ENCODE measurements at regions not wholly inside any gene's neighbourhood (a gene's known extent, or its start where the extent isn't known, plus 50 kb on each side); places are given as distances from the start of the nearest gene placed in this dataset.
A peak's percentile ranks its signal among the peaks of the same experiment; 100 is the strongest.

DNA sequence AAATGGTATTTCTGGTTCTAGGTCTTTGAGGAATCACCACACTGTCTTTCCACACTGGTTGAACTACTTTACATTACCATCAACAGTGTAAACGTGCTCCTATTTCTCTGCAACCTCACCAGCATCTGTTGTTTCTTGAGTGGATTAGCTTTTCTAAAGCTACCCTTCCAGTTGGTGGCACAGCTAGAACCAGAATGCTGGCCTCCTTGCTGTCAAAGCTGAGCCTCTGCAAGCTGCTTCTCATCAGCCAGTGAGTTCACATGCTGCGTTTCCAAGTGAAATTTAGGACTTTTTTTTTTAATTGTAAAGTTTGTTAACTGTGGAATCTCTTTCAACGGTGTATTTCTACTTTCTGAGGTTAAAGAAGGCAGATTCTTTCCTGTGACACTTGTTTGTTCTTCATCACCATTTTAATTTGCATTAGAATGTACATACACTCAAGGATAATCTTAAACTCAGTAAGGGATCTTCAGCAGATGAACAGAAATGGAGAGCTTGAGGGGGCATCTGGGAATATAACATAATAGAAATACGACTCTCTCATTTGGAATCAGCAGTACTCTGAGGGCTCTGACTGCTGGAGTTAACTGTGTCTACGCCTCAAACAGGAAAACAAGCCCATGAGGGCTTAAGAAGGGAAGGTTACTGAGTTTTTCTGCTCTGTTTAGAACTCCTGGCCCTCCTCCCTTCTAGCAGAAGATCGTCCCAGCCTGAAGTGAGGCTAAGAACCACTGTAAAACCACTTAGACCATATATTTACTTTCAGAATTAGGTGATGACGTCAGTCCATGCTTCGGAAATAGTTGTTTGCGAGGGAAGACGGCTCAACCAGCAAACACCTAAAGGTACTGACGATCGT lies 148.4 kb upstream of the FAM20A start:
- Histone ChIP-seq H3K4me3 (replicated peaks; ENCODE audit: insufficient read depth, low read length) (no peak overlapping the region), H3K27me3 (ENCODE audit: insufficient read depth, poor library complexity, severe bottlenecking) (no peaks in the 10 kb centered on the region), H3K27ac (replicated peaks) (no peak overlapping the region)
- TF ChIP-seq, protein P1, sequence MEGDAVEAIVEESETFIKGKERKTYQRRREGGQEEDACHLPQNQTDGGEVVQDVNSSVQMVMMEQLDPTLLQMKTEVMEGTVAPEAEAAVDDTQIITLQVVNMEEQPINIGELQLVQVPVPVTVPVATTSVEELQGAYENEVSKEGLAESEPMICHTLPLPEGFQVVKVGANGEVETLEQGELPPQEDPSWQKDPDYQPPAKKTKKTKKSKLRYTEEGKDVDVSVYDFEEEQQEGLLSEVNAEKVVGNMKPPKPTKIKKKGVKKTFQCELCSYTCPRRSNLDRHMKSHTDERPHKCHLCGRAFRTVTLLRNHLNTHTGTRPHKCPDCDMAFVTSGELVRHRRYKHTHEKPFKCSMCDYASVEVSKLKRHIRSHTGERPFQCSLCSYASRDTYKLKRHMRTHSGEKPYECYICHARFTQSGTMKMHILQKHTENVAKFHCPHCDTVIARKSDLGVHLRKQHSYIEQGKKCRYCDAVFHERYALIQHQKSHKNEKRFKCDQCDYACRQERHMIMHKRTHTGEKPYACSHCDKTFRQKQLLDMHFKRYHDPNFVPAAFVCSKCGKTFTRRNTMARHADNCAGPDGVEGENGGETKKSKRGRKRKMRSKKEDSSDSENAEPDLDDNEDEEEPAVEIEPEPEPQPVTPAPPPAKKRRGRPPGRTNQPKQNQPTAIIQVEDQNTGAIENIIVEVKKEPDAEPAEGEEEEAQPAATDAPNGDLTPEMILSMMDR (IDR thresholded peaks at IDR 0.05; ENCODE audit: insufficient read depth, low read length) = no peak
- TF ChIP-seq GABPA (IDR thresholded peaks at IDR 0.05; ENCODE audit: low read depth) = no peak
- TF ChIP-seq, protein P2, sequence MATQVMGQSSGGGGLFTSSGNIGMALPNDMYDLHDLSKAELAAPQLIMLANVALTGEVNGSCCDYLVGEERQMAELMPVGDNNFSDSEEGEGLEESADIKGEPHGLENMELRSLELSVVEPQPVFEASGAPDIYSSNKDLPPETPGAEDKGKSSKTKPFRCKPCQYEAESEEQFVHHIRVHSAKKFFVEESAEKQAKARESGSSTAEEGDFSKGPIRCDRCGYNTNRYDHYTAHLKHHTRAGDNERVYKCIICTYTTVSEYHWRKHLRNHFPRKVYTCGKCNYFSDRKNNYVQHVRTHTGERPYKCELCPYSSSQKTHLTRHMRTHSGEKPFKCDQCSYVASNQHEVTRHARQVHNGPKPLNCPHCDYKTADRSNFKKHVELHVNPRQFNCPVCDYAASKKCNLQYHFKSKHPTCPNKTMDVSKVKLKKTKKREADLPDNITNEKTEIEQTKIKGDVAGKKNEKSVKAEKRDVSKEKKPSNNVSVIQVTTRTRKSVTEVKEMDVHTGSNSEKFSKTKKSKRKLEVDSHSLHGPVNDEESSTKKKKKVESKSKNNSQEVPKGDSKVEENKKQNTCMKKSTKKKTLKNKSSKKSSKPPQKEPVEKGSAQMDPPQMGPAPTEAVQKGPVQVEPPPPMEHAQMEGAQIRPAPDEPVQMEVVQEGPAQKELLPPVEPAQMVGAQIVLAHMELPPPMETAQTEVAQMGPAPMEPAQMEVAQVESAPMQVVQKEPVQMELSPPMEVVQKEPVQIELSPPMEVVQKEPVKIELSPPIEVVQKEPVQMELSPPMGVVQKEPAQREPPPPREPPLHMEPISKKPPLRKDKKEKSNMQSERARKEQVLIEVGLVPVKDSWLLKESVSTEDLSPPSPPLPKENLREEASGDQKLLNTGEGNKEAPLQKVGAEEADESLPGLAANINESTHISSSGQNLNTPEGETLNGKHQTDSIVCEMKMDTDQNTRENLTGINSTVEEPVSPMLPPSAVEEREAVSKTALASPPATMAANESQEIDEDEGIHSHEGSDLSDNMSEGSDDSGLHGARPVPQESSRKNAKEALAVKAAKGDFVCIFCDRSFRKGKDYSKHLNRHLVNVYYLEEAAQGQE (IDR thresholded peaks at IDR 0.05; ENCODE audit: insufficient replicate concordance, low read depth) = no peak
- no peak for TF ChIP-seq POLR2AphosphoS5 (IDR thresholded peaks at IDR 0.05; ENCODE audit: low read depth)
- no peak for TF ChIP-seq SPI1 (IDR thresholded peaks at IDR 0.05; ENCODE audit: borderline replicate concordance, low read depth)
- no peak for DNase-seq (ENCODE audit: low read depth in 1 of 2, low spot score in 1 of 2)

DNA sequence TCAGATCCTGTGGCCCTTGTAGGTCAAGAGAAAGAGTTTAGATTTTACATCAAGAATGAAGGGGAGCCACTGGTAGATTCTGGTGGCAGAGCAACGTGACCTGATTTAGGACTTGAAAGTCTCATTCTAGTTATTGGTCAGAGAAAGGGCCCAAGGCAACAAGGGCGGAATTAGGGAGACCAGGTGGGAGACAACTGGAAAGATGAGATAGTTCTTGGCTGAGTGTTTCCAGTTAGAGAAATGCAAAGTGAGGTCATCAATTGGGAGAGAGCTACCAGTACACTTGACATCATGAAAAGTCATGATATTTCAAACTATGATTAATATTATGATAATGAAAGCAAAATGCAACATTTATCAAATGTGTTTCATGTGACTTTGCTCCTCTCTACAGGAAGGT lies 147.2 kb upstream of the FAM20A start:
- no peak overlapping the region for H3K27ac ChIP-seq (replicated peaks)
- no peaks in the 10 kb centered on the region for H3K27me3 ChIP-seq (ENCODE audit: insufficient read depth, poor library complexity, severe bottlenecking)
- no peak for DNase-seq (ENCODE audit: low read depth in 1 of 2, low spot score in 1 of 2)
- H3K4me3 ChIP-seq (replicated peaks; ENCODE audit: insufficient read depth, low read length) = no peak overlapping the region
- TF ChIP-seq POLR2AphosphoS5 (IDR thresholded peaks at IDR 0.05; ENCODE audit: low read depth) (no peak), GABPA (IDR thresholded peaks at IDR 0.05; ENCODE audit: low read depth) (no peak), SPI1 (IDR thresholded peaks at IDR 0.05; ENCODE audit: borderline replicate concordance, low read depth) (no peak)
- TF ChIP-seq, protein P1 (IDR thresholded peaks at IDR 0.05; ENCODE audit: insufficient read depth, low read length) = no peak

DNA sequence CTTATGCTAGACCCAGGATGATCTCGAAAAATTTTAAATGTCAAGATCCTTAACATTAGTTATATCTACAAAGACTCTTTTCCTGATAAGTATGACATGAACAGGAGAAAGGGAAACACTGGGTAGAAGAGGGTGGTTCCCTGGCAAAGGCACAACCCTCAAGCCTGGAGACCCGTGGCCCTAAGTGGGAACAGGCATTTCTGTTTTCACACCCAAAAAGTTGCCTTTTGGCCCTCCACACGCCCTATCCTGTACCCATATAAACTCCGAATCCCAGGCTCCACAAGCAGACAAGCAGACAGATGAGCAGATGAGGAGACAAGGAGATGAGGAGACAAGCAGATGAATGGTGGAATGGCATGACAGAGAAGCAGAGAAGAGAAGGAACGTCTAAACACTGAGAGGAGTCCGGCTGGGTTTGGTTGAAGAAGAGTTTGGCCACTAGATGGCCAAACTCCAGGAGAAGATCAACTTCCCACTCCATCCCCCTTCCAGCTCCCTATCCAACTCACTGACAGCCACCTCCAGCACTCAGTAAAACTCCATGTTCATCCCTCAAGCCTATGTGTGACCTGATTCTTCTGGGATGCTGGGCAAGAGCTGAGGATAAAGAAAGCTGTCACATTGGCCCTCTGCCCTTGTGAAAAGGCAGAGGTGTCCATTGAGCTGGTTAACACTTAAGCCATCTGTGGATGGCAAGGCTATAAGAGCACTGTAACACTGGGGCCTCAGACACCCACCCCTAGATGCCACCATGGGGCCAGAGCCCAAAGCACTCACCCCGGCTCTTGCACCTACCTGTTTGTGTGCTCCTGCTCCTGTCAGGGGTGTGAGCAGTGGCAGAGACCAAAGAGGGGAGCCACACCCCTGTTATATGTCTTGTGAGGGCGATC lies 139.6 kb upstream of the FAM20A start:
- no peak for DNase-seq (ENCODE audit: low read depth in 1 of 2, low spot score in 1 of 2)
- no peak overlapping the region for H3K4me3 ChIP-seq (replicated peaks; ENCODE audit: insufficient read depth, low read length)
- no peaks in the 10 kb centered on the region for H3K27me3 ChIP-seq (ENCODE audit: insufficient read depth, poor library complexity, severe bottlenecking)
- TF ChIP-seq POLR2AphosphoS5 (IDR thresholded peaks at IDR 0.05; ENCODE audit: low read depth) (no peak), SPI1 (IDR thresholded peaks at IDR 0.05; ENCODE audit: borderline replicate concordance, low read depth) (no peak)
- TF ChIP-seq, protein P1 (IDR thresholded peaks at IDR 0.05; ENCODE audit: insufficient read depth, low read length) = peak; percentile 7
- TF ChIP-seq, protein P2 (IDR thresholded peaks at IDR 0.05; ENCODE audit: insufficient replicate concordance, low read depth) = no peak
- H3K27ac ChIP-seq (replicated peaks) = no peak overlapping the region

All from HL-60 (cell line).